ENCODE measurements at regions not wholly inside any gene's neighbourhood (a gene's known extent, or its start where the extent isn't known, plus 50 kb on each side); places are given as distances from the start of the nearest gene placed in this dataset.

DNA sequence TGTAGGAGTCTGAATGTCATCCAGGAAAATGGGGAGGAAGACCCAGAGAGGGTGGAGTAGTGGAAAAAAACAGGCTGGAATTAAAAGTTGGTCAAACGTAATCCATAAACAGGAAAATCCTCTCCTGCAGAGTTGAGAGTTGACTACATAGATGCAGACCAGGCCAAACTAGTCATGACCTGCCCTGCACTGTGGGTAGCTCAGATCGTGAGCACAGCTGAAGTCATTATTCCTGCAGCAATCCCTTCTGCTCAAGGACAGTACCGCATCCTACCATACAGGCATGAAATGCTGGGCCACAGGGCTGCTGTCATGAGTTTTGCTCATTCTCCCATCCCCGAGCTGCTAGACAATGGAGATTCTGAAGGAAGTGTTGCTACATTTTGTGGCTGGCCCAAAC lies 352.2 kb downstream of the EN1 start:
- TF ChIP-seq, protein P1, sequence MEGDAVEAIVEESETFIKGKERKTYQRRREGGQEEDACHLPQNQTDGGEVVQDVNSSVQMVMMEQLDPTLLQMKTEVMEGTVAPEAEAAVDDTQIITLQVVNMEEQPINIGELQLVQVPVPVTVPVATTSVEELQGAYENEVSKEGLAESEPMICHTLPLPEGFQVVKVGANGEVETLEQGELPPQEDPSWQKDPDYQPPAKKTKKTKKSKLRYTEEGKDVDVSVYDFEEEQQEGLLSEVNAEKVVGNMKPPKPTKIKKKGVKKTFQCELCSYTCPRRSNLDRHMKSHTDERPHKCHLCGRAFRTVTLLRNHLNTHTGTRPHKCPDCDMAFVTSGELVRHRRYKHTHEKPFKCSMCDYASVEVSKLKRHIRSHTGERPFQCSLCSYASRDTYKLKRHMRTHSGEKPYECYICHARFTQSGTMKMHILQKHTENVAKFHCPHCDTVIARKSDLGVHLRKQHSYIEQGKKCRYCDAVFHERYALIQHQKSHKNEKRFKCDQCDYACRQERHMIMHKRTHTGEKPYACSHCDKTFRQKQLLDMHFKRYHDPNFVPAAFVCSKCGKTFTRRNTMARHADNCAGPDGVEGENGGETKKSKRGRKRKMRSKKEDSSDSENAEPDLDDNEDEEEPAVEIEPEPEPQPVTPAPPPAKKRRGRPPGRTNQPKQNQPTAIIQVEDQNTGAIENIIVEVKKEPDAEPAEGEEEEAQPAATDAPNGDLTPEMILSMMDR (conservative IDR thresholded peaks at IDR 0.05; ENCODE audit: low read depth, low read length): no peak
- no peak for TF ChIP-seq EZH2 (IDR thresholded peaks at IDR 0.05; ENCODE audit: borderline replicate concordance, low read depth, low read length, poor library complexity, severe bottlenecking)

Measured in A673 (cell line).